Stimulated activated CD4-positive, alpha-beta T cell treated with anti-CD3 and anti-CD28 coated beads, Interleukin-15, amount 100 ng/mL, for 48 hours (primary cell): ENCODE measurements at regions not wholly inside any gene's neighbourhood (a gene's known extent, or its start where the extent isn't known, plus 50 kb on each side); places are given as distances from the start of the nearest gene placed in this dataset.

Experiments
- DNase-seq, 2 donors: peaks; one replicate each; pipeline ENCODE4 v3.0.0-alpha.2; 2020; ENCODE audit warnings: low read depth in 2 of 2

GRCh38 chr20:60126975-60127374 lies 168.8 kb downstream of the CDH26 start:
- DNase-seq = no peak

- DNase-seq = no peak
Measured at GRCh38 chr20:60131375-60131774, 173.2 kb downstream of the CDH26 start.

GRCh38 chr20:60132162-60132826 lies 174.1 kb downstream of the CDH26 start:
- no peak for DNase-seq

- DNase-seq = no peak
Measured at GRCh38 chr20:60132827-60133670, 174.8 kb downstream of the CDH26 start.

GRCh38 chr20:60135276-60135675 lies 177.1 kb downstream of the CDH26 start:
- no peak for DNase-seq

- no peak for DNase-seq
Measured at GRCh38 chr20:60136645-60137401, 178.6 kb downstream of the CDH26 start.

GRCh38 chr20:60137657-60138245 lies 179.5 kb downstream of the CDH26 start:
- DNase-seq = peak; percentile 4 to 22

- peak; percentile 37 to 45 for DNase-seq
Measured at GRCh38 chr20:60138256-60139220, 180.3 kb downstream of the CDH26 start.

GRCh38 chr20:60139663-60140446 lies 181.6 kb downstream of the CDH26 start:
- DNase-seq = no peak

- DNase-seq = no peak
Measured at GRCh38 chr20:60142587-60142986, 184.4 kb downstream of the CDH26 start.

- DNase-seq = no peak
Measured at GRCh38 chr20:60143261-60143842, 185.1 kb downstream of the CDH26 start.

GRCh38 chr20:60144404-60144803 lies 186.2 kb downstream of the CDH26 start:
- no peak for DNase-seq

GRCh38 chr20:60144974-60145527 lies 186.8 kb downstream of the CDH26 start:
- no peak for DNase-seq

GRCh38 chr20:60147004-60147403 lies 188.8 kb downstream of the CDH26 start:
- no peak for DNase-seq

GRCh38 chr20:60148885-60149284 lies 190.7 kb downstream of the CDH26 start:
- DNase-seq = no peak

GRCh38 chr20:60152792-60153191 lies 194.6 kb downstream of the CDH26 start:
- DNase-seq = no peak

- no peak for DNase-seq
Measured at GRCh38 chr20:60160451-60161145, 202.4 kb downstream of the CDH26 start.

- no peak for DNase-seq
Measured at GRCh38 chr20:60167812-60168211, 209.6 kb downstream of the CDH26 start.

GRCh38 chr20:60168963-60169362 lies 210.7 kb downstream of the CDH26 start:
- DNase-seq = no peak
